ENCODE measurements at regions not wholly inside any gene's neighbourhood (a gene's known extent, or its start where the extent isn't known, plus 50 kb on each side); places are given as distances from the start of the nearest gene placed in this dataset.
"Not testable (repeated sequence)": the region's sequence is repeated elsewhere in the genome, so short reads cannot be mapped to it uniquely, and the experiment has no call there.

DNA sequence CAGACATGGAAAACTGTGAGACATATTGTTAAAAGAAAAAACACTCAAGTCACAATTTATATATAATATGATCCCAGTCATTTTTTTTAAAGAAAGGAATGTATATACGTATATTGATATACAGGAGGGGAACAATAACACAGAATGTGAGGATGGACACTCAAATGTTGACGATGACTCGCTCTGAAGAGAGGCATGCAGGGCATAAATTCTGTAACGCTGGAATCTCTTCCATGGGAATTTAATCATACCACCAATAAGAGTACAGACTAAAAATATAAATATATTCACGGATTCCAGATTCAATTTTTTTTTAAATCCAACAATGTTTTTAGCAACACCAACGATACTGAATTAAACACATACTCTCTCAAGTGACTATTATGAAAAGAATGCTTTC lies 106.9 kb upstream of the CCDC28A start:
- no peak for DNase-seq

DNA sequence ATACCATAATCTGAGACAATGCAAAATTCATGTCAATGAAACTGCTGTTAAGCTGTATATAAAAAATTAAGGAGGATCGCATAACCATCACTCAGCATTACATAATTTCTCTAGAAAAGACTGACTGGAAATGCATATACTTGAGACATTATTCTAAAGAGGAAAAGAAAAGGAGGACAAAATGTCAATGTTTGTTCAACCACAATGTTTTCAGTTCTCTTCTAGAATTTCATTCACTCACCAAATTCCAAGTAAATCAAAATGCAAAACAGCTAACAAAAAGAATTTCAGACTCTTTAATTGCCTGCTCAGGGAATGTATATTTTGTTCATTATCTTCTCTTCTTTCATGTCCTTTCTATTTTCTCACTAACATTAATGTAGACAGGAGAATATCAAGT lies 106.2 kb upstream of the CCDC28A start:
- no peak for DNase-seq

DNA sequence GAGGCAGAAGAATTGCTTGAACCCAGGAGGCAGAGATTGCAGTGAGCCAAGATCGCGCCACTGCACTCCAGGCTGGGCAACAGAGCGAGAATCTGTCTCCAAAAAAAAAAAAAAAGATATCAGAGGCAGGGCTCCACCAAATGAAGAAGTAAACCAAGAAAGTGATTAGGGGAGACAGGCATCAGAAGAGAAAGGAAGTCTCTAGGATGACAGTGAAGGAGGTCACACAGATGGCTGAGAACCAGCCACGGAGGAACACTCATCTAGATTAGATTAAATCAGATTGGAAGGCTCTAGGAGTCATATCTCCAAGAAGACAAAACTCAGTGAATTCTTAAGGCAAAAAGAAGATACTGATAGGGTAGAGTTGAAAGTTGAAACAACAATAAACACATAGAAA lies 102.2 kb upstream of the CCDC28A start:
- no peak for DNase-seq

DNA sequence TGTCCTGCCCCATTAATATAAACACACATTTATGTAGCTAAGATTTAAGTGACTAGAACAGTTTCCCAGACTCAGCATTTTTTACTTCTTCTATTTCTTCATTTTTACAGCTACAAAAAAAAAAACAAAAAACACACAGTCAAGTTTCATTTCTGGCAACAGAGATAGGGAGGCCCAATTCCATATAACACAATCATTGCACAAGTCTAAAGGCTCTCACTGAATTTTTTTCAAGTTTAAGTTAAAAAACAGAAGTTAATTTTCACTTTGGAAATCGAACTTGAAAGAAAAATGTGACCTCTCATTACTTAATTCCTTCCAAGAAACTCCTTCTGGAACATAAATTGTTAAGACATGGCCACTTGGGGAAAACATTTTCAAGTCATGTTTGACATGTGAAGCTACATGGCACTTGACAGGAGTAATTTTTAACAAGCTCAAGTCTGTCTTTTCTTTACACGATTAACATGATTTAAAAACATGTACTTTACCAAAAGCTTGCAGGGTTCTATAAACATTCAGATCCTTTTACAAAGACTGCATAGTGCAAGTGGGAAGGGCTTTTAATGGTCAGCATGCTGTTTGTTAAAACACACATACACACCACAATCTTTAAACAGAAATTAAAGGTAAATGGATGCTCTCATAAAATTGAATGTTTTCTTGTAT lies 100.1 kb upstream of the CCDC28A start:
- DNase-seq = no peak

DNA sequence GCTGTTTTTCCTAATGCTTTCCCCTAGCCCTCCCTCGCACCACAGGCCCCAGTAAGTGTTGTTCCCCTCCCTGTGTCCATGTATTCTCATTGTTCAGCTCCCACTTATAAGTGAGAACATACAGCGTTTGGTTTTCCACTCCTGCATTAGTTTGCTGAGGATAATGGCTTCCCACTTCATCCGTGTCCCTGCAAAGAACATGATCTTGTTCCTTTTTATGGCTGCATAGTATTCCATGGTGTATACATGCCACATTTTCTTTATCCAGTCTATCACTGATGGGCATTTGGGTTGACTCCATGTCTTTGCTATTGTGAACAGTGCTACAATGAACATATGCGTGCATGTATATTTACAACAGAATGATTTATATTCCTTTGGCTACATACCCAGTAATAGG lies 99.1 kb upstream of the CCDC28A start:
- not testable (repeated sequence) for DNase-seq

DNA sequence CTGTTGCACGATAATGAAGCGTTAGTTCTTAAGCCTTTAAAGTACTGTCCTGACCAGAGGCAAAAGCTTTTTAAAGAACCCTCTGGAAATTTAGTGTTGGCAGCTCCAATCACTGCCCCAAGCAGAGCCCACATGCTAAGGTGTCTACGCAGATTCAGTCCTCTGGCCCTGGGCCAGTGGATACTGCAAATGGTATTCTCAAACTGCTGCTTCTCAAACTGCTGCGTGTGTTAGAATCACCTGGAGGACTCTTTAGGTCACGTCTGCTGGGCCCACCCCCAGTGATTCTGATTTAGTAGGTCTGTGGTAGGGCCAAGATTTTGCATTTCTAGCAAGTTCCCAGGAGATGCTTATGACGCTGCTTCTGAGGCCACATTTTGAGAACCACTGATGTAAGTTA lies 96.0 kb upstream of the CCDC28A start:
- no peak for DNase-seq

DNA sequence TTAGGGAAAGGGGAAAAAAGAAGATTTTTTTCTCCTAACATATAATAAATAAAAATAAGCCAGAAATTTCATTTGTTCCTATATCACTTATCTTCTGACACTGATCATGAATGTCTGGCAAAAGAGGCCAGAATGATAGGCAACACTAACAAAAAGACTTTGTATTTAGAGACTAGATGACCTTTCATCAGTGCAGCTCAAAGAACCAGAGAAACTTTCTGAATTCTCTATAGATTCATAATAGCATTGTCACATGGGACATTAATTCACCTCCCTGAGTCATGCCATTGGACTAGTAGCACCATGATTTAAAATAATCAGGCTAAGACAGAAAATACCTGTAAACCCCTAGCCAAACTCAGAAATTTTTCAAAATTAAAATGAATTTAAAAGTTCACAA lies 95.4 kb upstream of the CCDC28A start:
- no peak for DNase-seq

DNA sequence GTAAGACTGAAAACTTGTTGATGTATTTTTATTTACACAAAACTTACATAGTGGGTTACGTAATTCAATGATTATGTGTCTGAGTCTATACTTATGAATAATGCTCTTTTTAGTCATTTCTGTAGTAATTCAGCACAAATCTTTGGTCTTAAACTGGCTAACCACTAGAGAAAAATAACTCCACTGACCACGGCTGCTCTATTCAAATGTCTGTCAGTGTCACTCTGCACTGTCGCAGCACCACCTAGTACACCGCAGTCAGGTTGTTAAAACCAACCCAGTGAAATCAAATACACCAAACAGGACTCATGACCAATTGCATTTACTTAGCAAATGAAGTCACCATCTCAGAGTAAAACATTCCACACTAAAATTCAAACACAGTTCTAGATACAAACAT lies 93.5 kb upstream of the CCDC28A start:
- no peak for DNase-seq

DNA sequence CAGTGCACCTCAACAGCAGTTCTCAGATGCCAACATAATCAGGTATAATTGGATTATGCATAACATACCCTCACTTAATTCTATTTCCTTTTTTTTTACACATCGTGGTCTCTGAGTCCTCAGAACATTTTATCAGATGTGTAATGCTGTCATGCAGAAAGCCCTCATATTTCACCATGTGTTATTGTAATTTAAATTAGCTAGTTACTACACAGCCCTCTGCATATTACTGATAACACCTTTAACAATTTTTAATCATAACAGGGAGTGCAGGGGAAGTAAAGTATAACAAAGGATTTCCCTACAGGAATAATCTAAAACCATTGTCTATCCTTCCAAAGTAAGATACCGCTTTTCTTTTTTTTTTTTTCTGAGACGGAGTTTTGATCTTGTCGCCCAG lies 91.9 kb upstream of the CCDC28A start:
- no peak for DNase-seq

DNA sequence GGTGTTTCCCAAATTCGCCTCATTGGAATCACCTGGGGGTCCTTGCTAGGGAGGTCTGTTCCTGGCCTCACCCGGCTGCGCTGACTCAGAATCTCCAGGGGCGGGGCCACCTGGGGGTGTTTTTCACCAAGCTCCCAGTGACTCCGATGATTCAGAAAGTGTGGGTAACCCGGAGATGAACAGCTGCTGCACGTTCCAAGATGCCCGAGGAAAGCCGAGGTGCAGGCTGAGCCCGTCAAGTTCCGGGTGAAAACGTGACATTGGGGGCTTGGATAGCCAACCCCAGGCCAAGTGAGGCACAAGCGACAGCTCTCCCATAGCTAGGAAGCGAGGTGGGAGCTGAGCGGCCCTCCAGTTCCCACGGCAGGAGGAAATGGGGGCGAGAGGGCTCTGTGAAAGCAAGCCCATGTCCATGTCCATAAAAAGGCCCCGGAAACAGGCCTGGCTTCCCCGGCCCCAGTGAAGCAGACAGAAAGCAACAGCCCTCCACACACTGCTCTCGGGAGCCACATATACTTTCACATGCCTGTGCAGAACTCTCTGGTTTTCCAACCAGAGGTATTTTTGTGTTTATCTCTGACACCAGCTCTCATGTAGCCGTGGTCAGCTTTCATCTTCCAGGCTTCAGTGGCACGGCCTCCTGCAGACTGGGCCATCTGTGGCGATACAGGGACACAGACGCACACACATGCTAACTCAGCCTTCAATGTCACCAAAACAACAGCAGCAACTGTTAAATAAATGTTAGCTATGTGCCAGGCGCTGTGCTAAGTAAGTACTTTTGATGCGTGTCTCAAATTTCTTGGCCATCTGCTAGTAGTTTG lies 90.7 kb upstream of the CCDC28A start:
- DNase-seq = peak; percentile 86

DNA sequence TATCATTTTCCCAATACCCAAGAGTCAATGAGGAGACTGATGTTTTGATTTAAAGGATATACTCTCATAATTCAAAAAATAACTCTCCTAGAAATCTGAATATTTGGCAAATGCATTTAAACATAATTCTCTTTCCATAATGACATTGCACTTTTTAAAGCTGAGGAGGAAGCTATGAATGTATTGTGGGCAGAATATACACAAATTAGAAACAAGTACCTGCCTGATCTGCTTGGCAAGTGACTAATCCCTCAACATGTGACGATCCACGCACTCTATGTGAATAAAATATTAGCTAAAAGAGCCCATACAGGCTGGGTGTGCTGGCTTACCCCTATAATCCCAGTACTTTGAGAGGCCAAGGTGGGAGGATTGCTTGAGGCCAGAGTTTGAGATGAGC lies 88.3 kb upstream of the CCDC28A start:
- DNase-seq = no peak

DNA sequence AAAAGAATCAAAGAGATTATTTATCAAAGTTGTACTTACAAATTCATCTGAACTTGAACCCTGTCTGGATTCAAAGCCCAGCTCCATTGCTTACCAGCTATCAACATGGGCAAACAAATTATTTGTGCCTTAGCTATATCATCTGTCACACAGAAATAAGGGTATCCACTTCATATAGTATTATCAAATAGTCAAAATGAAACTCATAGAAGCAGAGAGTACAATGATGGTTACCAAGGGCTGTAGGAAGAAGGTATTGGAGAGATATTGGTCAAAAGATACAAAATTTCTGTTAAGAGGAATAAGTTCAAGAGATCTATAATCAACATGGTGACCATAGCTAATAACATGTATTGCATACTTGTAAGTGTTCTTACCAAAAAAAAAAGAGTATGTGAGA lies 87.8 kb upstream of the CCDC28A start:
- no peak for DNase-seq

DNA sequence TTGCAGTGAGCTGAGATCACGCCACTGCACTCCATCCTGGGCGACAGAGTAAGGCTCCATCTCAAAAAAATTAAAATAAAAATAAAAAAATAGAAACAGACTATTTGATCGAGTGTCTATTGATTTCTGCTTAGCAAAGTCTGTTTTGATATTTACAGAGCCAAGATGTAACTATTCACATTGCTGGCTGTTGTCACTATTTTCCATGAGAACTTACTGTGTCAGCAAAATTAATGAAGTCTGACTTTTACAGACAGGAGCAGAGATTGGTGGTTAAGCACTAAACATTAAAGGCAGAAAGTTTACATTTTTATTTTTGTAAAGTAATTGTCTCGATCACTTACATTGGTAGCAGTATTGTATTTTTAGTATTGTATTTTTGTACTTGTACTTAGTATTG lies 85.0 kb upstream of the CCDC28A start:
- no peak for DNase-seq

DNA sequence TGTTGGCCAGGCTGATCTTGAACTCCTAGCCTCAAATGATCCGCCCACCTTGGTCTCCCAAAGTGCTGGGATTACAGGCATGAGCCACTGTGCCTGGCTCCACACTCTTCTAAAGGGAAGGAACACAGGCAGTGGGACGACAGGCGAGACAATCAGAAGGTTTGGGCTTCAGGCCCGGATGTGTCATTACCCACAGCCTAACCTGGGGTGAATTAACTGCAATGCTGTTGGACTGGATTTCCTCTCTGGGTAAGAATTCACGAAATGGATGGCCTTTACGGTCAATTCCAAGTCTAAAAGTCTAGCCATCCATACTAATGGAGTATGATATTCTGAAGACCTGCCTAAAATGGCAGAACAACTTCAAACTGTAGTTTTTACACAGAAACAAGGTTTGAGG lies 83.7 kb upstream of the CCDC28A start:
- peak; percentile 38 for DNase-seq

DNA sequence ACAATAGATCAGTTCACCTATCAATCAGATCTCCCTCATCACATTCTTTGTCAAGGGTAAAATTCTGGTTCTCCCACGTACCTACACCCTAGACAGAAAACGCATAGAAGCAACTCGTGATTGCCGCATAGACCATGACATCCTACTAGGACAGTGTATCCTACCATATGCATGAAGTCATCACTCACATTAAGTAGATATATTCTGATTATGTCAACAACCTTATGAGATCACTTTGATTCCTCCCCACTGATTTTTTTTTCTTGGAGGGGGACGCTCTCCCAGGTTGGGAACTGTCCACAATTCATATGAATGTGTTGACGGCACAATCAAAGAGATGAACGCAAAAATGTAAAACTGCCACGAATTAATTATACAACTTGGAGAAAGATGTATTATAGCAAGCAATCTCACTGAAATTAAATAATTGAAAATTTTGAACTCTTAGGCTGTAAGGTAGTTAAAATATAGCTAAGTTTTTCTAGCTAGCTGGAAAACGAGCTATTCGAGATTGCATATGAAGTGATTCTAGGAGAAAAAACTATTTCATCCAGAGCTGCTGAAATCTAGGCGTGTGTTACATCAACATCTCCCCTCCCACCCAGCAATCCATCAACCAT lies 82.5 kb upstream of the CCDC28A start:
- peak; percentile 17 for DNase-seq

DNA sequence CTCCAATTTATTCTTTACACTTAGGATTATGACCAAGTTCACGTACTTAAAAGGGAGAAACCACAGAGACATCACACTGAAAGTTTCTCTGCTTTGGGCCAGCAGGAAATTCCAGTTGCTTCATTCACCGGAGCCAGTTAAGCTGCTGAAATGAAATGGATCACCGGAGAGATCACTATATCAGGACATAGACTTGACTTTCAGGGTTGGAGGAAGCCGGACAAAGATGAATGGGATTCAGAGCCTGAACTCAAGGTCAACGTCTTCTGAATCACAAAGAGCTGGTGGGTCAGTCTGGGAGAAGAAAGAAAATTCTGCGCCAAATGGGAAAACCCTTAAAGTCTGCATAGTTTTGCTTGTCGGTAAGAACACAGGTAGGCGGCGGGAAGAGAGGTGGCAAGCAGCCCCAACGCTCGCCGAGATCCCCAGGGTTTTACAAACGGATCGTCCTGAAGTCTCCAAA lies 81.9 kb upstream of the CCDC28A start:
- peak; percentile 72 for DNase-seq

DNA sequence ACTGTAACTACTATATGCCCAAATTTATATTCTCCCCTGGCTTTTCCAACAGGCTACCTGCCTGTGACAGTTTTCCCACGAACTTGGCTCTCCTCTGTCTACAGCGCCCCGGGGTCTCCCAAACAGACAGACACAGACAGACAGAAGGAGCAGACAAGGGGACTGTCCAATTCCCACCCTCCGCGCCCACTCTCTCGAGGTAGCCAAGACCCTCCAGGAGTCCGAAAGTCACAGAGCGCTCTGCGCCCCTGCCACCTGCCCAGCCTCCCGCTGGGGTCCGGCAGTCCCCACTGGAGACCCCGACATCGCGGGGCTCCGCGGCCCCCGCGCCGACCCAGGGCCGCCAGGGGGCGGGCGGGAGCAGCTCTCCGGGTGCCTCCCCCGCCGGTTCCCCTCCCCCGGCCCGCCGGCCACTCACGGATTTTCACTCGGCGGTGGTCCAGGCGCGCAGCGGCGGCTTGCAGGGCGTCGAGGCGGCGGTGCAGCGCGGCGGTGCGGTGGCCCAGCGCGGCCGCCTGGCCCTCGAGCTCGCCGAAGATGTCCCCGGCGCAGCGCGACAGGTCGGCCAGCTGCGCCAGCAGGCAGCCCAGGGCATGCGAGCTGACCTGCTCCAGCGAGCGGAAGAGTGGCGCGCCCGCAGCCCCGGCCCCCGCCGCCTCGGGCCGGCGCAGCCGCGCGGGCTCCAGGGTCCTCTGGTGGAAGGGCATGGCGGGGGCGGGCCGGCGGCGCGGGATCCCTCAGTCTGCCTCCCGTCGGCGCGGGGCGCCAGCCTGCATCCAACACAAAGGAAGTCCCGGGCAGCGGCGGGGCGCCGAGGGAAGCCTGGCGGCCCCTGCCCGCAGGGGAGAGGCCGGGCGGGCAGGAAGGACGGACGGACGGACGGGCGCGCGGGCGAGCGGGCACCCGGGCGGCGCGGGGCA lies 81.3 kb upstream of the CCDC28A start:
- DNase-seq = peak; percentile 80

DNA sequence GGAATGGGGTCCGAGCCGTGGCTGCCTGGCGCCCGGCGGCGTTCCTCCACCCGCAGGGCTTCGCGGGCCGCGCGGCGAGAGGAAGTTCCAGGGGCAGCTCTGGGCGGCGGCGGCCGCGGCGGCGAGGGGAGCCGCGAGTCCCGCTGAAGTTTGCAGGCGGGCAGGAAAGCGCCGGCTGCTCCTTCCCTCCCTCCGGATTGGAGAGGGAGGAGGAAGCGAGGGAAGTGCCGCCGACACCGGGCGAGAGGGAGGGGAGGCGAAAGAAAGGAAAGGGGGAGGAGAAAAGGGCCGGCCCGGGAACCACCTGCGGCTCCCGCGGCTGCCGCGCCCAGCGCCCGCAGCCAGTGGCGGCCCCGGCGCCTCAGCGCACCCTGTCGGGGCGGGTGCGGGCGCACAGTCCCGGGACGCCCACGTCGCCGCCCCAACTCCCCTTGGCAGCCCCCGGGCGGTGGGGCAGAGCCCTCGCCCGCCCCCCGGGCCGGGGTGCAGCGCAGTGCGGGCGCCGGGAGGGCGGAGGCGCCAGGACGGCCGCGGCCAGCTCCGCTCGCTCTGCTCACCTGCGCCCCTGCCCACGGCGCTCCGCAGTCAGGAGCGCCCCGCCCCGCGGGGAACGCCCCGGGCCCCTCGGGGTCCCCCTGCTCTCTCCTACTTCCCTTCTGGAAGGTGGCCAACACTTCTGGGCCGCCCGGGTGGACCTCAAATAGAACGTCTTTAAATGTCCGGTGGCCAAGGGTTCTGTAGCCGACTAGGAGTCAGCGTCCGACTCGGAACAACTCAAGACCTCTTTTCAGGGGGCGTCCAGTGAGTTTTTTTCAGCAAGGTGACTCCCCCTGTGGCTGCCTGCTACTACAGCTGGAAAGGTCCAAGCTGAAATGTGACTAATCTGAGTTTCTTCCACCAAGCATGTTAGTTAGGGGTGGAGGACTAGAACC lies 80.3 kb upstream of the CCDC28A start:
- peak; percentile 61 for DNase-seq

DNA sequence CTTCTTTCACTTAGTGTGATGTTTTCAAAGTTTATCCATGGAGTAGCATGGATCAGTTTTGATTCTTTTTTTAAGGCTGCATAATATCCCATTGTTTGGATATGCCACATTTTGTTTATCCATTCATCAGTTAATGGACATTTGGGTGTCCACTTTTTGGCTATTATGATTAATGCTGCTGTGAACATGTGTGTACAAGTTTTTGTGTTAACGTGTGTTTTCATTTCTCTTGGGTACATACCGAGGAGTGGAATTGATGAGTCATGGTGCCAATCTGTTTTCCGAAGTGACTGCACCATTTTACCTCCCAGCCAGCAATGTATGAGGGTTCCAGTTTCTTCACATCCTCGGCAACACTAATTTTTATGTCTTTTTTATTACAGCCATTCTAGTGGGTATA lies 78.4 kb upstream of the CCDC28A start:
- DNase-seq = peak; percentile 43

DNA sequence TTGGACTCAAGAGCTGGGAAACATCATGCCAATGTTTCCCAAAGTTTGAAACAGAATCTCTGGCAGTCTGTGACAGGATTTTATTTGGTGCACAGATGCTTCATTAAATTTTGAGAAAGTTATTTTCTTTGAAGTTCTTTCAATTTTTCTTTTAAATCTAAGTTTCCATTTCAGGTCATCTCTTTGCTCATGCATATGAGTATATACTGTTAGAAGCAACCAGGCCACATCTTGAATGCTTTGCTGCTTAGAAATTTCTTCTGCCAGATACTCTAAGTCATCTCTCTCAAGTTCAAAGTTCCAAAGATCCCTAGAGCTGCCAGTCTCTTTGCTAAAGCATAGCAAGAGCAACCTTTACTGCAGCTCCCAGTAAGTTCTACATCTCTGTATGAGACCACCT lies 59.1 kb upstream of the CCDC28A start:
- no peak for DNase-seq

DNA sequence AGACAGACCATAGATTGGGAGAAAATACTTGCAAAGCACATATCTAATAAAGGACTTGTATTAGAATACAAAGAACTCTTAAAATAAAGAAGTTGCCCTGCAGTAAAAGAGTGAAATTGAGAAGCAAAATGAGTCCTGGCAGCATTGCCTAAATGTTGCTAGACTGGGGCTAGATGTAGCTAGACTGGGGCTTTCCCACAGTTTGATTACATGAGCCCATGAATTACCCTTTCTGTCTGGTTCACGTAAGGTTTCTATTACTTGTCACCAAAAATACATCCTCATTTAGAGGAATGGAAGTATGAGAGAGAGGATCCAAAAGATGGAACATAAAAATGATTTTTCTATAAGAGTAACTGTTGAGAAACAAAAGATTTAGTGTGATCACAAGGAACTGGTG lies 57.6 kb upstream of the CCDC28A start:
- DNase-seq = no peak
